Sciatic nerve (tissue), 2 donors: ENCODE measurements at regions not wholly inside any gene's neighbourhood (a gene's known extent, or its start where the extent isn't known, plus 50 kb on each side); places are given as distances from the start of the nearest gene placed in this dataset.

Source experiments
- ATAC-seq: fragments of 200-7000 bp; cut with Tn5 transposase; one replicate; pipeline ENCODE4 v1.9.1; 2020; ENCODE audit warnings: mild to moderate bottlenecking, moderate library complexity
- DNase-seq: peaks from one replicate; pipeline ENCODE4 v3.0.0-alpha.2; 2020; ENCODE audit warnings: low spot score
- intact Hi-C: fragments of 100-400 bp; cut with DNase I; formaldehyde crosslinking; loops from one replicate; pipeline ENCODE4 v1.14.2; 2022
- donor health status: DM: no; HTN: no; CAD: no.
- donor health status: DM: no; HTN: no; CAD: no.

DNA sequence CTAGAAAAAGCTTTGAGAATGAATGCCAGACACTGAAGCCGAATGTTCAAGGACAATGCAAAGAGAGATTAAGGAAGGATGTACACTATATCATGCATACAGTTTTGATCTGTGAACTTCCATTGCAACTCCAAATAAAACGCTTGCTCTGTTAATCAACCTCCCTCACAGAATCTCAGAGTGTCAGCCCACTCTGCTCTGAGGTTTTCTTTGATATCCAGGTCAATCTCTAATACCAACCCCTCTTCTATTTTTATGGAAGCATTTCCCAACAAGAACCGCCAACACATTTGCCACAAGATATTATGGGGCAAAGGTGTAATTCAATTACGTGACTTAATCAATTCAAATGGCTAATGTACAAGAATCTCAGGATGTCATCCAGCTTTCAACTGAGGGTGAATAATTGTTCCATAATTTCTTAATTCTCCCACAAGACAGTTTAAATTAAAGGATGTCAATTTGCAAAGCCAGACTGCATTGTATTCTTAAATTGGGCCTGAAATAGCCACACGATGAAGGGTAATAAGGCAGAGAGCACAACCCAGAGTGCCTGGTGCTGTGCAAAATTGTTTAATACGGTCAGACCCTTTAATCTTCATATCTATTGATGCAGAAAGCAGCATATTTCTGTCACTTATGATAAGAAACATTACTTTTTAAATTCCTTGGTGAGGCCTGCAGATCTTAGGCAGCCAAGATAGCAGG is 459.2 kb upstream of the DAB1 start:
- intact Hi-C loops, result no loop called here
- DNase-seq (no peak), ATAC-seq (no peak)

DNA sequence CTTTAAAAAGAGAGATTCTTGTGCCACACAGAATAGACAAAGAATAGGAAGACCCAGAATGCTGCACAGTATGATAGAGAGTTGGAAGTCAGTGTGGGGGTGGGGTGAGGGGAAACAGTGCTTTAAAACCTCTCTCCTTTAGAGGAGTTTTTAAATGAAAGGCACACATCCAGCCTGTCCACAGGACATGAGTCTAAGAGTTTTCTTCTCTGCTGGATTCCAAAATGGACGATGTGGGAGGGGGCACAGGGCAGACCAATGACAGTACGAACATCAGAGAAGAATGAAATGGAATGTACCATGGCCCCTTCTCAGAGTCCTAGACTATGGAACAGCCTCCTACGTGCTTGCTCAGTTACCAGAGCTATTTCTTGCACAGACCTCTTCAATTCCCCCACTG is 458.2 kb upstream of the DAB1 start:
- intact Hi-C loops, result no loop called here
- DNase-seq, result no peak
- ATAC-seq, result no peak

DNA sequence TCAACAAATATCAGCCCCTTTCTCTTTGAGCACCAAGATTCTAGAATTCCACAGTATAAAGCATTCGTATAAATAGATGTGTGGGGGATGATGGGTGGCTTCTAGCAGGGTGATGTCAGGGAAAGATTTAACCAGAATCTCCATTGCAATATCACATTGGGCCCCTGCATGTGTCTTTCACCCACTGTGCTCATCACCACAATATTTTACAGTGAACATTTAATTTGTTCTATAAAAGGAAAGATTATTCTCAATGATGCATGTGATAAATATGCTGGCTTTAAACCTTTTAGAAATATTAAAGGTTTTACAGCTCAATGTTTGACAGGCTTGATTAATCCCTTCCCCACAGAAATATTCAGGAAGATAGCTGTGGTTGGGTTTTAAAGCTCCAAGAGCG is 457.8 kb upstream of the DAB1 start:
- ATAC-seq, result no peak

DNA sequence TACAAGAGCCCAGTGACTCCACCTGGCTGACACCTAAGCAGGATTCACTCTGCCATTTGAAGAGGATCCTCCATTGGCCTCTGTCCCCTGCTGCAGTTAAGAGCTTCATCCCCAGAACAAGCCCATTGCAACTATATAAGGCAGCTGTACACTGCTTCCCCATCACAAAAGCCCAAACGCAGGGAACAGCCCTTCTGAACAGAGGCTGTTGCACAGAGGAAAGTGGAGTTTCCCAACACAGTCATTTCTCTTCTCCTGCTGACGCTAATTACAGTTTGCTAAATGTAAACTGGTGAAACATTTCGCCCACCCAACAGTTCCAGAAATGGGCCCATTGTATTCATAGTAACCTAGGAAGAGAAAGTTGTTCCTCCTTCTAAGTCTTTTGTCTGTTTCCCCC is 455.8 kb upstream of the DAB1 start:
- ATAC-seq, result no peak
- intact Hi-C loops, result no loop called here

More for the DNA sequence above, 457.8 kb upstream of the DAB1 start:
- intact Hi-C loops, result no loop called here
- DNase-seq, result no peak

DNA sequence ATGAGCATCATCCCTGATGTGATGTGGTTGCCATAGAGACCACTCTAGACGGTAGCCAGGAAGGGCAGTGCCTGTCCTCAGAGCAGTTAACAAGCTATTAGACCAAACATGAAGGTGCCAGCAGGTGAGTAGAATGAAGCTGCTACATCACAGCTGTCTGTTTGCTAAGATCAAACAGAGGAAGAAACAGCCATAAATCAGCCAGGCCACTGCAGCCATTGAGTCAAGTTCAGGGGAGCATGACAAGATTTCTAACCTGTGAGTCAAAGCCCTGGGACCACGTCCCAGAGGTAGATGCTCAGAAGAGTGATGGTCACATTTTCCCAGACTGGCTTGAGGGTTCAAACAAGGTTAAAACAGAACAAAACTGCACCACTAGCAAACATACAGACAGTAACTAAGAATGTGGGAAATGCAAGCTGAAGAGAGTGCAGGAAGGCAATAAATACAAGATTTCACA is 450.6 kb upstream of the DAB1 start:
- ATAC-seq, result no peak
- intact Hi-C loops, result no loop called here
- no peak for DNase-seq

More for the DNA sequence above, 455.8 kb upstream of the DAB1 start:
- DNase-seq, result no peak

DNA sequence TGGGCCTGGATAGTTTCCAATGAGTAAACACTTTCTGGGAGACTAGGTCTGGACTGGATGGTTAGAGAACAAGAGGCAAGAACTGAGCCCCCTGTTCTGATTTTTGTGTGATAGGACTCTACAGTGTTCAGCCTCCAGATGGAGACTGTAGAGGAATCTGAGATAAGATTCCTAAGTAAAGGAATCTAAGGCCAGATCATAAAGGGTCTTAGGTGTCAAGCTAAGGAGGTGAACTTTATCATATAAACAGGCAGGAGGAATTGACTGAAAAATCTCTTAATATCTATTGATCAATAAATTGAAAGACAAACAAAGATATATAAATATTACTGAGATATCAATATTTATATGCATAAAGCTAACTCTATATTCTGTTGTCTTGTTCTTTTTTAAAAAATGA is 449.1 kb upstream of the DAB1 start:
- intact Hi-C loops, result no loop called here
- ATAC-seq (no peak), DNase-seq (no peak)

DNA sequence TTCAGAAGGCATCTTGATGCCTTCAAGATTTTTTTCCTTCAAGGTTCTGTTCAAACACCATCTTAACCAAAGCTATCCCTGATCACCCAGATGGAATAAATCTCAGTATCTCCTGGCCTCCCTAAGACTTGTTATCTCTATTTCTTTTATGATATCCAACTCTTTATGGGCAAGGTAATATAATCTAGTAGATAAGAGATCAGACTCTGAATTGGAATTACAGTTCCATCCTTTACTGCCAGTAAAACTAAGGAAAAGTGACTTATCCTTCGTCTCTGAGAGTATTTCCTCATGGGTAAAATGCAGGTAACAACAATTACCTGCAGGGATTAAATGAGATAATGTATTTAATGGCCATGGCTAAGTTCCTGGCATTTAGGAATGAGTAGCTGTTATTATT is 445.0 kb upstream of the DAB1 start:
- intact Hi-C loops, result no loop called here
- ATAC-seq (no peak), DNase-seq (no peak)

DNA sequence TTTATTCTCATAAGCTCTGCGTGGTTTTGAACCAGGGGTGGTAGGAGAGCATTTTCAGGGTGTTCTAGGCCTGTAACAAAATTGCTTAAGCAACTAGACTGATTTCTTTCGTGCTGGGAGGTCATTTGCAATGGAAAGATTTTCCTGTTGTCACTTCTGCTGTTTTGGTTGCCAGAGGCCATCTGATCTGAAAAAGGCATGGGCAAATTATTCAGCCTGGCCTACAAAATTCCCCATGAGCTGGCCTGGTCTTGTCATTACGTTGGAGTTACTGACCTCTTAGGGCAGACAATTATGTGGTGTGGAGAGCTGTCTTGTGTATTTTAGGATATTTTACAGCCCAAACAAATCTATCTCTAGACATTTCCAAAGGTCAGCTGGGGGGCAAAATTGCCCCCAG is 444.4 kb upstream of the DAB1 start:
- ATAC-seq (no peak), DNase-seq (no peak)
- intact Hi-C loops, result no loop called here

DNA sequence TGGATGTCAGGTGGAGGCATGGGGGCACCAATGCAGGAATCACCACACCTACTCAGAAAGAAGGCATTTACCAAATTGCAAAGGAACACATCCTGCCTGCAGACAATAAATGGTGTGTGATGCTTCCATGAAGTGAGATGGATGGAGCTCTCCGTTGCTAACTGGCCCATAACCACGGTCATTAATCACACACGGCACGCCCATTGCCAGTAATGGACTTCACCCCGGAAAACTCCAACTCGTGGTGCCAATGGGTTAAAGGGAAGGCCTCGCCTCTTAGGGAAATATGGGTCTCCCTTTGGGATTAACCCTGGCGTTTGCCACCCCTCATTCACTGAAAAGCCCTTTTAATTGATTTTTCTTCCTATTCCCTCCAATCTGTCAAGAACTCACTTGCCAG is 443.1 kb upstream of the DAB1 start:
- intact Hi-C loops, result no loop called here
- ATAC-seq (no peak), DNase-seq (no peak)

DNA sequence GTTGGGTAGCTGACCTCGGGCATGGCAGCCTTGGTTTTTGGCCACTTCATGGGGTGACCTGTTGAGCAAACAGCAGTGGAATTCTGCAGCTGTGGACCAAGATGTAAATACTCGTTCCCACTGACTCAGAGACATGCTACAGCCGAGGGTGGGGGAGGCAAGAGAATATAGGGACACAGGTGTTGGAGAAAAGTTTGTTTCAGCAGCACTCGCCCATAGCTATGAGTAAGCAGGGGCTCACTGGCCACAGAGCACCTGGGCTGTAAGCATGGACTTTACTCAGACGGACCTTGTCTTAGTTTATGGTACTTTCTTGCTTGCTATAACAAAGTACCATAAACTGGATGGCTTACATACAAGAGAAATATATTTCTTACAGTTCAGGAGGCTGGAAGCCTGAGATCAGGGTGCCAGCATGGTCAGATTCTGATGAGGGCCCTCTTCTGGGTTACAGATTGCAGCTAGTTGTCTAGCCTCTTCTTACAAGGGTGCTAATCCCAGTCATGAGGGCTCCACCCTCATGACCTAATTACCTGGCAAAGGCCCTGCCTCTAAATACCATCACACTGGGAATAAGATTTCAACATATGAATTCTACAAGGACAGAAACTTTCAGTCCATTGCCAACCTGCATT is 437.2 kb upstream of the DAB1 start:
- ATAC-seq (no peak), DNase-seq (no peak)
- intact Hi-C loops, result no loop called here

DNA sequence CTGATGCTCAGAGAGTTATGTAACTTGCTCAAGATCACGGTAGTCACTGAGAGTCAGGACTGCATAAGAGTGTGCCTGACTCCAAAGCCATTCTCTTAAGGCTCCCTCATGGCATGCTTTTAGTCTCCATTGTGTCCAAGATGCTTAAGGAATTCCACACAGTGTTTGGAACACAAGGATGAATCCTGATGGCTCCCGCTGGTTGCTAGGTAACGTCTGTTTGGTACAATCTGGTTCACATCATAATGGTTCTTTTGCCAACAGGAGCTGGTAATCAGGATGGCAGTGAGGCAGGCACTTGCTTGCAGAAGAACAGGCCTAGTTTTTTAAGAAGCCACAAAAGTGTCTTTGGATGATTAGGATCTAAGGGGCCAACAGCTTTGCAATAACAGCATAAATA is 436.5 kb upstream of the DAB1 start:
- ATAC-seq, result no peak
- no peak for DNase-seq
- intact Hi-C loops, result no loop called here

DNA sequence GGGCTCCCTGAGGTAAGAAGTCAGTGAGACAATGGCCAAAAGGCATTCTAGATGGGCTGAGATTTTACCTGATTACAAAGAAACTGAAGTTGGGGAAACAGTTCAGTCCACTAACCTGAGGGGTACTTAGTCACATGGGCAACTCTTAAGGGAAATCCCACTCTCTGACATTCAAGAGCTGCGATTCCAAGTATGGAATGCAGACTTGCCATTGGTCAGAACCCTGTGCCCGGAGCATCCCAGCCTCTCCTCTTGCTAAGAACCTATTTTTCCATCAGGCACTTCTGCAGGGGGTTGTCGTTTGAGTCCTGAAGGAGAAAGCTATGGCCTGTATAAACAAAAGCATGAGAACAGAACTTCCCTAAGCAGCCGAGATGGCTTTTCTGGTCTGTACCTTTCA is 434.9 kb upstream of the DAB1 start:
- intact Hi-C loops, result no loop called here
- DNase-seq, result no peak
- ATAC-seq, result no peak

DNA sequence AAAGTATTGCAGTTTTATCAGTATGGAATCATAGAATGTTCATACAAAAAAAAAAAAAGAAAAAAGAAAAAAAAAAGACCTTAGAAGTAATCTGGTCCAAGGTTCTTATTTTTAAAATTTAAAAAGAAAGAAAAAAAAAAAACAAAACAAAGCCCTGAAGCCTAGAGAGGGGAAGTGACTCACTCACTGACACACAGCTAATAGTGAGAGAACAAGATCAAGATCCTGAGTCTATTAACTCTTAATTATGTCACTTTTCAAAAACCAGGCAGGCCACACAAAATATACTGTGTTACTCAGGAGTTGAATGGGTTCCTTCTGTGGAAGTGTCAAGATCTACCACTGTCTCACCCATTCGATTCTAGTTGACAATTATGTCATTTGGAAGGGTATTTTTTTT is 433.9 kb upstream of the DAB1 start:
- intact Hi-C loops, result no loop called here
- ATAC-seq (no peak), DNase-seq (no peak)

DNA sequence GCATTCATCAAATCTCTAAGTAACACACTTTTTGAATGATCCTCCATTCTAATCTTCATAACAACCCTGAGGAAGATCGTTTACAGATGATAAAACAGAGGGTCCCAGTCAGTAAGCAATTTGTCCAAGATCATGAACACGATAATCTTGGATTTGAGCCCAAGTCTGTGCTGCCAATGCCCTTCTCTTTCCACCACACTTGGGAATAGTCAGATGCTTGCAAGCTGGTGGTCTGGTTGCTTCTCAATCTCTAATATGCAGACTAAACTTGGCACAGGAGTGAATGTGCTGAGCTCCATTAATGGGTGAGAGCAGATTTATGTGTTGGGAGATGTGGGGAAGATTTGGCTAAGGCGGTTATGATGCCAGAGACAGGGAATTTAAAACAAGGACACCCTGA is 430.6 kb upstream of the DAB1 start:
- no peak for ATAC-seq
- intact Hi-C loops, result no loop called here
- no peak for DNase-seq

DNA sequence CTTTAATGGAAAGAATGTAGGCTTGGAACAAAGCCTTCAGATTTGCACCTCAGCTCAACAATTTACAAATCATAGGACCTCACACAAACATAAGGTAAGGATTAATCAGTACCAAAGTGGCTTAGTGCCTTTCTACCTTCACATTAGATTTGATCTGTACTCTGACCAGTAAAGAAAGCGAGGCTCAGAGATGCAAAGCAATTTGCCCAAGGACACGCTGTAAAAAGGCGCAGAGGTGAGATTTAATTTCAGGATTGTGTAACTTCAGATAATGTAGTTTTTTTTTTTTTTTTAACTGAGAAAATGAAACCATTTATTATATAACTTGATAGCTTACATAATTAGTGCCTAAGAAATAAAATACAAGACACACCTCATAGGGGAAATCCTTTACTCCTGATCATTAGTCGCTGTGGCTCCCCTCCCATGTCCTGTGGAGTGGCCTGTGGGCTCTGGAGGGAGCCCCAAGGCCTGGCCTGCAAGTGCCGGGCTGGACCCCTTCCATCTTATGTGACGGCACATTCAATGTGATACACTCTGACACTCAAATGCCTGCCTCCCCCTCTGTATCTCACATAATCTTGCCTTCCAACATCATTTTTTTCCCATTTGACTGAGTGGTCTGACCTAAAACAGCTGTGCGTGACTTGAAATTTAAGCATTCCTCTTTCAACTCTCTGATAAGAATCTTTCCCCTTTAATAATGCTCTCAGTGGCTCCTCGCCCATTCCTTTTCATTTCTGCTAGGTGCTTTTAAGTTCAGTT is 426.5 kb upstream of the DAB1 start:
- ATAC-seq (no peak), DNase-seq (no peak)
- intact Hi-C loops, result no loop called here

DNA sequence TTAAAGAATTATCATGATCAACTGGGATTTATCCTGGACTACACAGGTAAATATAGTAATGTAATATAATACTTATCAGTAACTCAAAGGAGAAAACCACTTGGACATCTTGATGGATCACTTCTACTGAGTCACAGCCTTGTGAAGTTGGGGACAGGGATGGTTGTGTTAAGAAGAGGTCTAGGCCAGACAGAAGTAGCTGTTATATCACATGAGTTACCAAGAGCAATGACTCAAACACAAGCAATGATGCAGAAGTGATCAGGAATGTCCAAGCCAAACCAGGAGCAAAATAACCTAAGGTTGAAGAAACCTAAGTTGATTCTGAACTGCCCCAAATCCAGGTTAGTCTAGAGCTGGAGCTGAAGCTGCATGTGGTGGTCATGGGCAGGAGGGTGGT is 424.5 kb upstream of the DAB1 start:
- no peak for ATAC-seq
- intact Hi-C loops, result no loop called here
- no peak for DNase-seq

DNA sequence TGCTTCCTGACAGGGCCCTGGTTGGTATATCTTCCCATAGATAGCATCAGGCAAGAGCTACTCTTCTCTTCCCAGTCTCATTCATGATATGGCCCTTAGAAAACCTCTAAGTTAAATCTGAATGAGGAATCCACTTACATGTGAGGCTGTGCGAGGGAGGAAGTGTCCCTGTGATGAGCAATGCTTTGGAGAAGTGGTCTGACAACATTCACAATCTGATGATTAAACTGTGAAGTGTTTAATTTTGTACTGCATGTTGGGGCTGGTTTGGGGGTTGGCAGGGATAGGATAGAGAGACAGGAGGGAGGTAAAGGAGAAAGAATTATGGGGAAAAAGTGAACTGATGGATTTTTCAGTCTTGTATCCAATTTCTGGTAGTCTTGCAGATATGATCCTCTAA is 421.2 kb upstream of the DAB1 start:
- intact Hi-C loops, result no loop called here
- ATAC-seq (no peak), DNase-seq (no peak)

DNA sequence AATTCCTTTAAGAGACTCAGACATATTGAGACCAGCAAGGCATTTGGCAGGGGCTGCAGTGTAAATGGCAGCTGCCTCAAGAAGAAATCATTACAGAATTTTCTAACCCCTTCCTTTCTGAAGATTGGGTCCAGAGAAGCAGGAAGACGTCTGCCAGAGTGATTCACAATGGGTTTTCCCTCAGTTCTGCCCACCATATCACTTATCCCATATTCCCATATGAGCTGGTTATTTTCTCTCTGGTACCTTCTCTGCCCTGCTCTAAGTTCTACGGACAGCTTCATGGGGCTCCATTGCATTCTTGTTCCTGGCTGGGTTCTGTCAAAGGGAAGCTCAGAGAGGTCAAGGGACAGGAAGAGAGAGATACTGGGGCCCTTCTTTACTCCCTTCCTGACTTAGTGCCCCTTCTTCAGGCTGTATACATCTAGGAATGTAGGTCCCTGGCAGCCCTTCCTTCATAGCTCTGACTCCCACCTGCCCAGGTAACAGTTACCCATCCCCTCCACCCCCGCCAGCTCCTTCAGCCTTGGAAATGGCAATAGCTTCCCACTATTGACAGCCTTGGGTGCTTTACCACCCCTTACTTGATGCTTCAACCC is 420.6 kb upstream of the DAB1 start:
- no peak for ATAC-seq
- intact Hi-C loops, result no loop called here
- DNase-seq, result no peak

DNA sequence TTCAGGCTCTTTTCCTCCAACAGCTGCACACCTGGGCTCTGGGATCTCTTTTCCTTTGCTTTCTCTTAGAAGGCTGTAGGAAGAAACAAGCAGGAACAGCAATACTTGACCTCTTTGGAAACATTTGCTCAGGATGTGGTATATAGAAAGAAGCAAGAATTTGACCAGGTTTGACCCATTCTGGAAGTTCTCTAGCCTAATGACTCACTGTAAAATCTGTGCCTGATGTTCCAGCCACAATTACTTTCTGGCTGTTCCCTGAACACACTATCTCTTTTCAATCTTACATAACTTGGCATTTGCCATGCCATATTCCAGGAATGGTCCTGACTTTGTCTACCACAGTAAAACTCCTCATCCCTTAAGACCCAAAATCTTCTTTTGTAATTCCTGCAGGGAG is 419.9 kb upstream of the DAB1 start:
- ATAC-seq (no peak), DNase-seq (no peak)
- intact Hi-C loops, result no loop called here

DNA sequence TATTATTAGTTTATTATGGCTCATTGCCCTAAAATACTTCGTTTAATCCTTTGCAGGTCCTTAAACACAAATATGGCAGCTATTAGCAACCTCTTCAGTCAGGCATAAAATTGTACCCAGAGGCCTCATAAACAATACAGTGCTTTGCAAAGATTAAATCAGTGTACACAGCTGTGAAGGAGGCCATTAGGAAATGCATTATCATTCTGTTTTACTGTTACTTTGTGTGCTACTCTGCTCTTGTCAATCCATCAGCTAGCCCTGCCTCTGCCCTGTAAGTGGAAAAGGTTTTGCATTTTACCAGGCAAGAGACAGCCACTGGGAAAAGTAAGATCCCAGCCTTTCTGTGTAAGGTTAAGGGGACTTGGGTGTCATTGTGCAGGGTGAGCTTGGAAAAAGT is 415.7 kb upstream of the DAB1 start:
- no peak for DNase-seq
- intact Hi-C loops, result no loop called here
- ATAC-seq, result no peak
